ENCODE measurements at regions not wholly inside any gene's neighbourhood (a gene's known extent, or its start where the extent isn't known, plus 50 kb on each side); places are given as distances from the start of the nearest gene placed in this dataset.

- TF ChIP-seq CTCF (IDR thresholded peaks at IDR 0.05; ENCODE audit: low read depth, low read length, poor library complexity, severe bottlenecking) (no peak), EZH2phosphoT487 (IDR thresholded peaks at IDR 0.05; ENCODE audit: borderline replicate concordance, low read length) (no peak)
Observed at GRCh38 chr5:19334278-19334677, 653.7 kb downstream of the CDH18 start.
